ENCODE measurements at regions not wholly inside any gene's neighbourhood (a gene's known extent, or its start where the extent isn't known, plus 50 kb on each side); places are given as distances from the start of the nearest gene placed in this dataset.
"Not testable (repeated sequence)": the region's sequence is repeated elsewhere in the genome, so short reads cannot be mapped to it uniquely, and the experiment has no call there.

- TF ChIP-seq TAF1 (IDR thresholded peaks at IDR 0.05; ENCODE audit: borderline replicate concordance, low read depth, low read length); POLR2AphosphoS5 (IDR thresholded peaks at IDR 0.05; ENCODE audit: low read depth, low read length): not testable (repeated sequence)
Observed at GRCh38 chr5:158582669-158583068, 517.0 kb downstream of the EBF1 start.

Measured in GM12892 (cell line).